ENCODE measurements at regions not wholly inside any gene's neighbourhood (a gene's known extent, or its start where the extent isn't known, plus 50 kb on each side); places are given as distances from the start of the nearest gene placed in this dataset.

DNA sequence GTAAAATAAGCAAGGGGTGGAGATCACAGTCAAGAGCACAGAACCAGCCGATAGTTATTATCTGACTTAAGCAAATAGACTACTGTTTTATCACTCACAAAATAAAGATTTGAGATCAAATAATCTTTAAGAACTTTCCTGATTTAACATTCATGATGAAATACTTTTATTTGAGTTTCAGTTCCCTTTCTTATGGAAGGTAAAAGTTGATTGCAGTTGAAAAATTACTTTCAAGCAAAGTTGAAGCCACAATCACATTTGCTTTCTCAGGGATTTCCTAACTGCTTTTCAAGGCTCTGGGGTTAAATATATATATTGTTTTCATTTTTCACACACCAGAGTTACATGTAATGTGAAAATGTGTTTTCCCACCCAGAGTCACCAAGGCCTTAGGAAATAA lies 599.5 kb downstream of the KCNJ3 start:
- no peak for TF ChIP-seq CTCF (IDR thresholded peaks at IDR 0.05)
- TF ChIP-seq POLR2A (IDR thresholded peaks at IDR 0.05) = no peak
- TF ChIP-seq EP300 (IDR thresholded peaks at IDR 0.05) = no peak

All from ovary (tissue), 3 donors.